IMR-90 (cell line): ENCODE measurements at regions not wholly inside any gene's neighbourhood (a gene's known extent, or its start where the extent isn't known, plus 50 kb on each side); places are given as distances from the start of the nearest gene placed in this dataset.

Source experiments
- ATAC-seq: fragments of 200-7000 bp; cut with Tn5 transposase; 2 replicates; pipeline ENCODE4 v1.9.1; 2020; ENCODE audit warnings: low read depth, mild to moderate bottlenecking, moderate library complexity
- BruUV-seq: library from RNA; stranded (reverse); fragments of 400-500 nt; replicated peaks from 2 replicates; lab custom pipeline; 2021; lab: Mats Ljungman, UMichigan
- CTCF ChIA-PET: fragments of 300-600 bp; formaldehyde crosslinking; extraction: SDS; loops from one replicate; lab custom pipeline; 2021; ENCODE audit warnings: antibody characterized with exemption; lab: Yijun Ruan, JAX
- POLR2A ChIA-PET: fragments of 300-600 bp; sonication (Branson Sonifier 250); formaldehyde crosslinking; loops from one replicate; lab custom pipeline; 2022; ENCODE audit warnings: antibody characterized with exemption; ENCODE audit not compliant: unreplicated experiment; lab: Charles Lee
- DNase-seq: peaks from one replicate; pipeline ENCODE4 v3.0.0; 2013
- H2AFZ ChIP-seq: replicated peaks from 2 replicates; pipeline ENCODE3; 2013; ENCODE audit warnings: low read length, mild to moderate bottlenecking; ENCODE audit not compliant: poor library complexity
- H2AK5ac ChIP-seq: 2 replicates; pipeline ENCODE4 v1.6.1; 2013; ENCODE audit warnings: low read depth, low read length, inconsistent platforms
- H2AK9ac ChIP-seq: replicated peaks from 2 replicates; pipeline ENCODE3; 2013; ENCODE audit warnings: mild to moderate bottlenecking, low read depth, low read length, moderate library complexity; ENCODE audit not compliant: poor library complexity
- H2BK120ac ChIP-seq: 2 replicates; pipeline ENCODE4 v1.6.1; 2013; ENCODE audit warnings: low read depth, low read length, inconsistent platforms
- H2BK15ac ChIP-seq: 3 replicates; pipeline ENCODE4 v1.6.1; 2013; ENCODE audit warnings: low read depth, low read length, inconsistent platforms
- H2BK20ac ChIP-seq: 2 replicates; pipeline ENCODE4 v1.6.1; 2013; ENCODE audit warnings: low read depth, mild to moderate bottlenecking, inconsistent platforms, low read length, moderate library complexity
- H2BK5ac ChIP-seq: 2 replicates; pipeline ENCODE4 v1.6.1; 2013; ENCODE audit warnings: mild to moderate bottlenecking, low read depth, low read length, inconsistent platforms; ENCODE audit not compliant: poor library complexity, severe bottlenecking
- H3K14ac ChIP-seq: replicated peaks from 2 replicates; pipeline ENCODE4 v1.6.1; 2013; ENCODE audit warnings: low read depth, low read length, inconsistent platforms
- H3K18ac ChIP-seq: 2 replicates; pipeline ENCODE4 v1.6.1; 2013; ENCODE audit warnings: low read depth, low read length, control low read depth
- H3K23ac ChIP-seq: 2 replicates; pipeline ENCODE4 v1.6.1; 2013; ENCODE audit warnings: low read depth, low read length, inconsistent platforms
- H3K27ac ChIP-seq: 2 replicates; pipeline ENCODE4 v1.5.1; 2013; ENCODE audit warnings: mild to moderate bottlenecking, control low read depth, low read length; ENCODE audit not compliant: insufficient read depth
- H3K27me3 ChIP-seq: 2 replicates; pipeline ENCODE4 v1.6.1; 2013; ENCODE audit warnings: low read length; ENCODE audit not compliant: control insufficient read depth, insufficient read depth
- H3K36me3 ChIP-seq: 2 replicates; pipeline ENCODE4 v1.6.1; 2013; ENCODE audit warnings: low read length, mixed read lengths; ENCODE audit not compliant: control insufficient read depth, insufficient read depth
- H3K4ac ChIP-seq: 2 replicates; pipeline ENCODE4 v1.6.1; 2013; ENCODE audit warnings: low read depth, low read length, inconsistent platforms
- H3K4me1 ChIP-seq: 2 replicates; pipeline ENCODE4 v1.6.1; 2013; ENCODE audit warnings: low read length, mixed read lengths; ENCODE audit not compliant: control insufficient read depth, insufficient read depth
- H3K4me2 ChIP-seq: 2 replicates; pipeline ENCODE4 v1.6.1; 2013; ENCODE audit warnings: low read depth, mild to moderate bottlenecking, control low read depth, low read length, moderate library complexity
- H3K4me3 ChIP-seq: 2 replicates; pipeline ENCODE4 v1.5.1; 2013; ENCODE audit warnings: low read depth, mild to moderate bottlenecking, control low read depth, low read length, moderate library complexity; ENCODE audit not compliant: insufficient read depth
- H3K56ac ChIP-seq: 2 replicates; pipeline ENCODE4 v1.6.1; 2013; ENCODE audit warnings: low read length, inconsistent platforms; ENCODE audit not compliant: insufficient read depth; ENCODE audit errors: extremely low read depth
- H3K79me1 ChIP-seq, 2 experiments: 2 replicates each; pipeline ENCODE4 v1.6.1; 2013; ENCODE audit warnings: low read length in 2 of 2, inconsistent platforms in 1 of 2, low read depth in 1 of 2
- H3K9ac ChIP-seq: 2 replicates; pipeline ENCODE4 v1.6.1; 2013; ENCODE audit warnings: low read depth, low read length, control low read depth
- H3K9me1 ChIP-seq: 2 replicates; pipeline ENCODE4 v1.6.1; 2013; ENCODE audit warnings: low read length, inconsistent platforms; ENCODE audit not compliant: insufficient read depth
- H3K9me3 ChIP-seq: 2 replicates; pipeline ENCODE4 v1.6.1; 2013; ENCODE audit warnings: low read length; ENCODE audit not compliant: control insufficient read depth, insufficient read depth
- H4K20me1 ChIP-seq: 2 replicates; pipeline ENCODE4 v1.6.1; 2013; ENCODE audit warnings: low read length, inconsistent platforms; ENCODE audit not compliant: insufficient read depth
- H4K5ac ChIP-seq: 2 replicates; pipeline ENCODE4 v1.6.1; 2013; ENCODE audit warnings: mild to moderate bottlenecking, low read depth, low read length, control low read depth
- H4K8ac ChIP-seq, 2 experiments: 2 replicates each; pipeline ENCODE4 v1.6.1; 2013; ENCODE audit warnings: low read depth in 2 of 2, low read length in 2 of 2, control low read depth in 1 of 2, inconsistent platforms in 1 of 2
- H4K91ac ChIP-seq: 2 replicates; pipeline ENCODE4 v1.6.1; 2013; ENCODE audit warnings: low read depth, low read length, inconsistent platforms; ENCODE audit not compliant: insufficient read depth
- POLR2A ChIP-seq: IDR thresholded peaks from 2 replicates; pipeline ENCODE4 v1.6.1; 2012; ENCODE audit warnings: mild to moderate bottlenecking, low read depth, low read length
- WGBS, 2 experiments: methylation state at CpG; one replicate each; pipeline versions ENCODE4 v1.1.5 to v1.1.7; 2013; ENCODE audit warnings: missing lambda C conversion rate in 2 of 2; ENCODE audit not compliant: insufficient read length in 1 of 2; ENCODE audit errors: extremely low coverage in 2 of 2; 5-methylcytosine and 5-hydroxymethylcytosine counted together
- dilution Hi-C: fragments of 300-500 bp; cut with HindIII; formaldehyde crosslinking; loops from one replicate; pipeline ENCODE4 v1.14.3; 2018; ENCODE audit warnings: low sequenced_read_pairs; ENCODE audit not compliant: unreplicated experiment
- in situ Hi-C: fragments of 300-500 bp; cut with MboI; formaldehyde crosslinking; loops from 3 replicates; pipeline ENCODE4 v1.14.3; 2019; ENCODE audit warnings: low sequenced_read_pairs, inconsistent platforms, mixed read lengths
- intact Hi-C: fragments of 100-400 bp; cut with micrococcal nuclease; formaldehyde crosslinking; loops from 2 replicates; pipeline ENCODE4 v1.10.0; 2022

DNA sequence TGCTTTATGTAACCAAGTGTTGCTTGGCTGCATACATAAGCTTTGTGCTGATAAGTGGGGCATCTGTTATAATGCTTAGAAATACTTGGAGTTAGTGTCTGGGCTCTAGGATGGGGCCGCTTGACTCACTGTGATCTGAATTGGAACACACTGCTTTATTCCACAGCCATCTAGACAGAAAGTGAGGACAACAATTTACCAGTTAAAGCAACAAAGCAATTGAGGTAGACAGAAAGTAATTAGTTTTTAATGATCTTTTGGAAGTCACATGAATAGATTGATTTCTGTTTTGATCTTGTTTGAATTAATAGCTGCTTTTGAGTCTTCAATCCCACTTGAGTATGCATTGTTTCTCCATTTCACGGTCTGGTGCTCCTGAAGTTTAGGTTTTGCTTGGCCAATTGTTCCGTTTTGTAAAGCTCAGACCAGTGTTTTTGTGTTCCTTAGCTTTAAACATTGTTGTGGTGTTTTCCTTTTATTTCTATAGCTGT is 157.5 kb downstream of the TRMT11 start:
- WGBS, 2 experiments: no CpG with 5 or more reads among the region's 3 CpGs
- Histone ChIP-seq H3K18ac (no peak overlapping the region), H3K4me1 (no peaks in the 10 kb centered on the region), H2BK20ac (no peak overlapping the region), H2AK9ac (no peak overlapping the region), H3K9me3 (no peaks in the 10 kb centered on the region), H3K79me1 (no peaks in the 10 kb centered on the region), H3K27ac (no peak overlapping the region), H4K8ac (no peak overlapping the region), H2BK5ac (no peak overlapping the region), H3K9ac (no peak overlapping the region), H3K56ac (no peak overlapping the region), H2BK15ac (no peak overlapping the region), H3K4me2 (no peak overlapping the region), H4K91ac (no peak overlapping the region), H2AK5ac (no peak overlapping the region), H3K36me3 (no peaks in the 10 kb centered on the region), H3K23ac (no peak overlapping the region), H3K27me3 (no peaks in the 10 kb centered on the region), H3K14ac (no peak overlapping the region), H3K4me3 (no peak overlapping the region), H3K9me1 (no peaks in the 10 kb centered on the region), H2BK120ac (no peak overlapping the region), H4K5ac (no peak overlapping the region), H4K20me1 (no peaks in the 10 kb centered on the region), H3K4ac (no peak overlapping the region), H2AFZ (no peak overlapping the region)
- no peak for DNase-seq
- CTCF ChIA-PET: interaction anchor here (0.5 kb wide), 1 partner anchor 153 kb away, joined by 3 read pairs; no protein-coding TSS in a partner anchor
- no peak for ATAC-seq
- TF ChIP-seq POLR2A: no peak
- no TSS peak for BruUV-seq
- POLR2A ChIA-PET: no interaction called here
- intact Hi-C loops: loop anchor here (5.0 kb wide), 1 partner anchor 42 kb away; no protein-coding TSS in a partner anchor
- dilution Hi-C loops: no loop called here
- in situ Hi-C loops: no loop called here
